B cell (primary cell): ENCODE measurements at regions not wholly inside any gene's neighbourhood (a gene's known extent, or its start where the extent isn't known, plus 50 kb on each side); places are given as distances from the start of the nearest gene placed in this dataset.

Source experiments
- ATAC-seq: fragments of 200-7000 bp; cut with Tn5 transposase; one replicate; pipeline ENCODE4 v1.10.0; 2021; ENCODE audit warnings: low read depth, mild to moderate bottlenecking, moderate number of reproducible peaks, moderate library complexity
- CTCF ChIA-PET: fragments of 350-600 bp; sonication (Branson Sonifier 250); formaldehyde crosslinking; loops from one replicate; lab custom pipeline; 2021; ENCODE audit warnings: antibody characterized with exemption, inconsistent platforms; lab: Charles Lee
- POLR2A ChIA-PET: fragments of 350-600 bp; sonication (Branson Sonifier 250); formaldehyde crosslinking; loops from one replicate; lab custom pipeline; 2021; ENCODE audit warnings: antibody characterized with exemption; lab: Charles Lee
- DNase-seq: peaks from one replicate; pipeline ENCODE4 v3.0.0; 2013
- H2AFZ ChIP-seq: 2 replicates; pipeline ENCODE4 v1.6.1; 2012; ENCODE audit warnings: mild to moderate bottlenecking, low read depth, low read length; ENCODE audit not compliant: insufficient read depth, poor library complexity, severe bottlenecking
- H3K27ac ChIP-seq, 2 donors: 1 replicate in 1 of 2; 2 replicates in 1 of 2; pipeline ENCODE4 v1.5.1; 2012 to 2013; ENCODE audit warnings: low read length in 2 of 2, mild to moderate bottlenecking in 2 of 2, moderate library complexity in 1 of 2
- H3K27me3 ChIP-seq, 4 experiments: fragments of 200-600 bp in 1 of 4; sonication (generic) in 1 of 4; replicated peaks in 1 of 4; 1 replicate in 2 of 4; 2 replicates in 2 of 4; pipeline versions ENCODE4 v1.6.1 to v1.7.0; 2013 to 2016; ENCODE audit warnings: low read length in 3 of 4, mild to moderate bottlenecking in 2 of 4, mixed read lengths in 1 of 4, moderate library complexity in 1 of 4; ENCODE audit not compliant: insufficient read depth in 4 of 4, control insufficient read depth in 3 of 4; ENCODE audit errors: control extremely low read depth in 1 of 4
- H3K36me3 ChIP-seq, 2 experiments: replicated peaks in 1 of 2; 1 replicate in 1 of 2; 2 replicates in 1 of 2; pipeline versions ENCODE4 v1.6.1 to v1.7.1; 2013; ENCODE audit warnings: low read length in 1 of 2; ENCODE audit not compliant: insufficient read depth in 2 of 2, control insufficient read depth in 1 of 2; ENCODE audit errors: control extremely low read depth in 1 of 2, extremely low read depth in 1 of 2
- H3K4me1 ChIP-seq, 2 donors: fragments of 200-600 bp in 1 of 2; sonication (generic) in 1 of 2; 1 replicate in 1 of 2; 2 replicates in 1 of 2; pipeline versions ENCODE4 v1.5.1 to v1.6.1; 2013 to 2017; ENCODE audit warnings: low read length in 2 of 2; ENCODE audit not compliant: control insufficient read depth in 2 of 2, insufficient read depth in 2 of 2
- H3K4me2 ChIP-seq: replicated peaks from 2 replicates; pipeline ENCODE3; 2012; ENCODE audit warnings: mild to moderate bottlenecking, low read depth, low read length; ENCODE audit not compliant: poor library complexity, severe bottlenecking
- H3K4me3 ChIP-seq, 5 experiments: fragments of 200-600 bp in 1 of 5; sonication (generic) in 1 of 5; 1 replicate in 3 of 5; 2 replicates in 2 of 5; pipeline versions ENCODE4 v1.5.1 to v1.7.0; 2011 to 2016; ENCODE audit warnings: low read length in 4 of 5, mild to moderate bottlenecking in 4 of 5, low read depth in 2 of 5, control low read depth in 1 of 5, moderate library complexity in 1 of 5; ENCODE audit not compliant: insufficient read depth in 1 of 5; ENCODE audit errors: control extremely low read depth in 1 of 5, extremely low read depth in 1 of 5
- H3K79me2 ChIP-seq: fragments of 200-600 bp; sonication (generic); one replicate; pipeline ENCODE4 v1.6.0; 2016; ENCODE audit warnings: low read length; ENCODE audit not compliant: control insufficient read depth, insufficient read depth
- H3K9ac ChIP-seq: fragments of 200-600 bp; sonication (generic); 2 replicates; pipeline ENCODE4 v1.6.1; 2017; ENCODE audit warnings: mild to moderate bottlenecking, low read length, moderate library complexity
- H3K9me3 ChIP-seq, 3 donors: one replicate each; pipeline versions ENCODE4 v1.6.1 to v1.7.1; 2013; ENCODE audit warnings: low read length in 2 of 3; ENCODE audit not compliant: control insufficient read depth in 2 of 3, insufficient read depth in 1 of 3; ENCODE audit errors: control extremely low read depth in 1 of 3
- H4K20me1 ChIP-seq: 2 replicates; pipeline ENCODE4 v1.6.0; 2012; ENCODE audit warnings: mild to moderate bottlenecking, low read length; ENCODE audit not compliant: insufficient read depth, control insufficient read depth, poor library complexity, severe bottlenecking
- H3K27ac Mint-ChIP-seq: one replicate; pipeline ENCODE4 v1.8.0; 2021; ENCODE audit warnings: mixed read lengths
- H3K27me3 Mint-ChIP-seq: one replicate; pipeline ENCODE4 v1.8.0; 2021; ENCODE audit warnings: mixed read lengths
- H3K4me1 Mint-ChIP-seq: one replicate; pipeline ENCODE4 v1.8.0; 2021; ENCODE audit warnings: mixed read lengths
- H3K4me3 Mint-ChIP-seq: one replicate; pipeline ENCODE4 v1.8.0; 2021; ENCODE audit warnings: mixed read lengths
- H3K9me3 Mint-ChIP-seq: one replicate; pipeline ENCODE4 v1.8.0; 2022; ENCODE audit warnings: mixed read lengths; ENCODE audit not compliant: insufficient read depth
- CTCF ChIP-seq: fragments of 200-600 bp; IDR thresholded peaks from one replicate; pipeline ENCODE4 v1.8.0; 2022; ENCODE audit warnings: antibody characterized with exemption, mild to moderate bottlenecking
- EZH2 ChIP-seq: IDR thresholded peaks from 2 replicates; pipeline ENCODE4 v1.6.1; 2012; ENCODE audit warnings: borderline replicate concordance, low read depth, mild to moderate bottlenecking, moderate library complexity, low read length; ENCODE audit not compliant: insufficient read depth, poor library complexity, severe bottlenecking
- WGBS: methylation state at CpG from one replicate; pipeline ENCODE4 v1.1.5; 2013; ENCODE audit warnings: missing lambda C conversion rate; ENCODE audit not compliant: insufficient coverage; 5-methylcytosine and 5-hydroxymethylcytosine counted together
- intact Hi-C: fragments of 100-400 bp; cut with micrococcal nuclease; formaldehyde crosslinking; loops from one replicate; pipeline ENCODE4 v1.10.0; 2022

GRCh38 chr9:27943501-27943900, 370.2 kb upstream of the C9orf72 start:
- Mint-ChIP-seq H3K4me3 (no peak overlapping the region), H3K9me3 (no peaks in the 10 kb centered on the region), H3K27ac (no peak overlapping the region), H3K27me3 (no peaks in the 10 kb centered on the region), H3K4me1 (no peaks in the 10 kb centered on the region)
- no peak overlapping the region for H3K4me2 ChIP-seq
- H3K79me2 ChIP-seq = no peaks in the 10 kb centered on the region
- TF ChIP-seq EZH2 (no peak), CTCF (no peak)
- intact Hi-C loops = no loop called here
- H3K27me3 ChIP-seq = no peaks in the 10 kb centered on the region
- no peaks in the 10 kb centered on the region for H3K36me3 ChIP-seq
- DNase-seq (no peak), ATAC-seq (no peak)
- POLR2A ChIA-PET = no interaction called here
- H4K20me1 ChIP-seq = no peaks in the 10 kb centered on the region
- H3K4me3 ChIP-seq = no peak overlapping the region
- H3K9ac ChIP-seq = no peak overlapping the region
- H3K9me3 ChIP-seq = no peaks in the 10 kb centered on the region
- WGBS = no CpG with 5 or more reads among the region's 1 CpG
- CTCF ChIA-PET = no interaction called here
- H3K4me1 ChIP-seq = no peaks in the 10 kb centered on the region
- no peak overlapping the region for H2AFZ ChIP-seq
- H3K27ac ChIP-seq = no peak overlapping the region

GRCh38 chr9:27945386-27945785, 372.1 kb upstream of the C9orf72 start:
- POLR2A ChIA-PET = no interaction called here
- no peaks in the 10 kb centered on the region for H3K36me3 ChIP-seq
- no peaks in the 10 kb centered on the region for H4K20me1 ChIP-seq
- intact Hi-C loops = no loop called here
- CTCF ChIA-PET = no interaction called here
- H3K27ac ChIP-seq = no peak overlapping the region
- Mint-ChIP-seq H3K27ac (no peak overlapping the region), H3K27me3 (no peaks in the 10 kb centered on the region), H3K4me3 (no peak overlapping the region), H3K4me1 (no peaks in the 10 kb centered on the region), H3K9me3 (peaks cover under 1% of the 10 kb centered on the region)
- no CpG with 5 or more reads among the region's 1 CpG for WGBS
- no peak overlapping the region for H3K4me2 ChIP-seq
- no peak overlapping the region for H3K9ac ChIP-seq
- no peaks in the 10 kb centered on the region for H3K4me1 ChIP-seq
- H2AFZ ChIP-seq = no peak overlapping the region
- DNase-seq (no peak), ATAC-seq (no peak)
- H3K4me3 ChIP-seq = no peak overlapping the region
- H3K9me3 ChIP-seq = no peaks in the 10 kb centered on the region
- no peaks in the 10 kb centered on the region for H3K27me3 ChIP-seq
- no peaks in the 10 kb centered on the region for H3K79me2 ChIP-seq
- TF ChIP-seq CTCF (no peak), EZH2 (no peak)
